GM04504 (cell line): ENCODE measurements at regions not wholly inside any gene's neighbourhood (a gene's known extent, or its start where the extent isn't known, plus 50 kb on each side); places are given as distances from the start of the nearest gene placed in this dataset.
"Not testable (repeated sequence)": the region's sequence is repeated elsewhere in the genome, so short reads cannot be mapped to it uniquely, and the experiment has no call there.

Experiments used
- DNase-seq: peaks from one replicate; pipeline ENCODE4 v3.0.0-alpha.2; 2012; ENCODE audit warnings: low read depth

DNA sequence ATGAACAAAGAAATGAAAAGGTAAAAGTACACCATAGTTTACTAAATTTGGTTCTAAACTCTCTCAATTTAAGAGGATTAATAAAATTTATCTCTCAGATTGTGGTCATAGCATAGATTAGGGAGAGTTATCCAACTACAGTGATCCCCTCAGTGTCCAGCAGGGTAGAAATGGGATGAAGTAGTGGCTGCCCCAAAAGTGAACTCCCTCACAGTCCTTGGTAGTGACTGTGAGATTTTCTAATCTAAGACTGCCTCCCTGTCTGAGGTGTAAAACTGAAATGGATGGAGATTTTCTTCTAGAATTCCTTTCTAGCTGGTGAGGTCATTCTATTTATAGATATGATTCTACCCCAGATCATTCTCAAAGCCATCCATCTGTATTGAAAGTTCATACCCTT, 455.5 kb downstream of the ACTL7B start:
- DNase-seq: no peak

DNA sequence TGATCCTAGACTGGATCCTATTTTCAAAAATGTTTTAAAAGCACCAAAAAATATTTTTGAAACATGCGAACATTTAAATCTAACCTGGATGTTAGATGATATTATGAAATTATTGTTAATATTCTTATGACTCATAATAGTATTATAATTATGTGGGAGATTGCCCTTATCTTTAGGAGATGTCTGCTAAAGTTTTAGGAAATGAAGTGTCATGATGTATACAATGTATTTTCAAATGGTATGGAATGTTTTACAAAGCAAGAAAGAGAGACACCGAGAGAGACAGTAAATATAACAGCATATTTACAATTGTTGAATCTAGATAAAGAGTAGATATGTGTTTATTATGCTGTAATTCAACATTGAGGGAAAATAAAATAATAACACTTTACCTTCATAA, 455.9 kb downstream of the ACTL7B start:
- no peak for DNase-seq

DNA sequence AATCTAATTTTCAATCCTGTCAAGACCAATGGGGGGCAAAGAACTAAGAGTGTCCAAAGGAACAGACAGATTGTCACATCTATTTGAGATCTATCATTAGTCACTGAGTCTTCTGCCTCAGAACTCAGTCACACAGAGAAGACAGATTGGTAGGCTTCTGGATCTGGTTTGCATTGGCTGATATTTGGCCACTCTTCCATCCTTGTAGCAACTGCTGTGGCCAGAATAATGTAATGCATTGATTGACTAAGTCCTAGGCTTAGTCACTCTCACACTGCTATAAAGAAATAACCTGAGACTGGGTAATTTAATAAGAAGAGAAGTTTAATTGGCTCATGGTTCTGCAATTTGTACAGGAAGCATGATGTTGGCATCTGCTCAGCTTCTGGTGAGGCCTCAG, 458.5 kb downstream of the ACTL7B start:
- DNase-seq: no peak

DNA sequence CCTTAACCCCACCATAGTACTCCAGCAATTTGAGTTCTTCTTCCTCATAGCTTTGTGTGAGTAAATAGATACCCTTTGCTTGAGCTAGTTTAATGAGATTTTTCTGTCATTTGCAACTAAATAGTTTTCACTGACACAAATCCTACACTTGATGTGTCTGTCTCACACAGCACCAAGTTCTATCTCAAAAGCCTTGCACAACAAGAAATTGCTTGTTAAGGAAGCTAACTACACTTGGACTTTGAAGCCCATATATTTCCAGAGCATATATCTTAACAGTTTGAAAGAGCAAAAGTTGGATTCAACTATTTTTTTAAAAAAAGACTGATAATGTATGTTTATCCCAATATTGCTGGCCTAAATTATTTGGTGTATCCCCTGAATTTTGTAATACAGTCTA, 459.2 kb downstream of the ACTL7B start:
- no peak for DNase-seq

DNA sequence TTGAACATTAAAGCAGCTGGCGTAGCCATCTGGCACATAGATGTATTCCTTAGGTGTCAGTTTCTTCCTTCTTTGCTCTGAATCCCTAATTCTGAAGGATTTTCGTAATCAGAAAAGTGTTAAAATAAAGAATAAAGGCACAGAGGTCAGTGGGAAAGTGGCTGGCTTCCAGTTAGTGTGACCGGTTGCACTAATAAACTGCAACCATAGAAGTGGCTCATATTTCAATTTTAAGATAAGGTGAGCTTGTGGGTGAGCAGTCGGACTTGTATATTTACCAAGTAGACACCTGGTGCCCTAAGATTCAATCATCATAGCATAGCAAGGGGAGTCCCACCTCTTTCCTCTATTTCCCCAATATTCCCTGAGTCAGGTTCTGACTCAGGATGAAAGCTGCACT, 459.6 kb downstream of the ACTL7B start:
- DNase-seq: no peak

DNA sequence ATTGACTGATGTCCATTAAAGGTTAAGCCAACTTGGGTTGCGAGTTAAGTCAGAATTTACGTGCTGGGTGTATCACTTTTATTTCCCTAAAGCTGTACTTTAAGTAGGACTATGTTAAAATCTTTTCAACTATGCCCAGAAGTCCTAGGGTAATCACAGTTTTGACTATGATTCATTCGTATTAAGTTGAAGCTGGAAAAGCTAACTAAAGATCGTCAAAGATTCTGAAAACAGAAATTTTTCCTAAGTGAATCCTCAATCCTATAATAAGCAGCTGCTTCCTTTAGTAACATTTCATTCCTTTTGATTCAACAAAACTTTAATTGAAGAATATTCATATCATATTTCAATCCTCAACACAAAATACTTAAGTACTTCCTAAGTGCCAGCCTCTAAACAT, 460.4 kb downstream of the ACTL7B start:
- no peak for DNase-seq

DNA sequence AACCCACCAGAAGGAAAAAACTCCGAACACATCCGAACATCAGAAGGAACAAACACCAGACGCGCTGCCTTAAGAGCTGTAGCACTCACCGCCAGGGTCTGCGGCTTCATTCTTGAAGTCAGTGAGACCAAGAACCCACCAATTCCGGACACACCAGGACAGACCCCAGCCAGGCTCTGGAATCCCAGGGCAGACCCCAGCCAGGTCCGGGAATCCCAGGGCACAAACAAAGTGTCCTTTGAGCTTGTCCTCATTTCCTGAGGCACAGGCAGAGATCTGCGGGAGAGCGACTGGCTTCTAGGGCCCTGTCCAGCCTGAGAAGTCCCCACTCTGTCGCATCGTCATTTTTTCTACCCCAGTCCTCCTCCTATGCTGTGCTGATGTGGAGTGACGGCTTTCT, 461.1 kb downstream of the ACTL7B start:
- no peak for DNase-seq

DNA sequence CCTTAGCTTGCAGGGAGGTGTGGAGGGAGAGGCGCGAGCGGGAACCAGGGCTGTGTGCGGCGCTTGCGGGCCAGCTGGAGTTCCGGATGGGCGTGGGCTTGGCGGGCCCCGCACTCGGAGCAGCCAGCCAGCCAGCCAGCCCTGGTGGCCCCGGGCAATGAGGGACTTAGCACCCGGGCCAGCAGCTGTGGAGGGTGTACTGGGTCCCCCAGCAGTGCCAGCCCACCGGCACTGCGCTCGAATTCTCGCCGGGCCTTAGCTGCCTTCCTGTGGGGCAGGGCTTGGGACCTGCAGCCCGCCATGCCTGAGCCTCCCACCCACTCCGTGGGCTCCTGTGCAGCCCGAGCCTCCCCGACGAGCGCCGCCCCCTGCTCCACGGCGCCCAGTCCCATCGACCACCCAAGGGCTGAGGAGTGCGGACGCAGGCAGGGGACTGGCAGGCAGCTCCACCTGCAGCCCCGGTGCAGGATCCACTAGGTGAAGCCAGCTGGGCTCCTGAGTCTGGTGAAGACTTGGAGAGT, 462.2 kb downstream of the ACTL7B start:
- DNase-seq: not testable (repeated sequence)

DNA sequence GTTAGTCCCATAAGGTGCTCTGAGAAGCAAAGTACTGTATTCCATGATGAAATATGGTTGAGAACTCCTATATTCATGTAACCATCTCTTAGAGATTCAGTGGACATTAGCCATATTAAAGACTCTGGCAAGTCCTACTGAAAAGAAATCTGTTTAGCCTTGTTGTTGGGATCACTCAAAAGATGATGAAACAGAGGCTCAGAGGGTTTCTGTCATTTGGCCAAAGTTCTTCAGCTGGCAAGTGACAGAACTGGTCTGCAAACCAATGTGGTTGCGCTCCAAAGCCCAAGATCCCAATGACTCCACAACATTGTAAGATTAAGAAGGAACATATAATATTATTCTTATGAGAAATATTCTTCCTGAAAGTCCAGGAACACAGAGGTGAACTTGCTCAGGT, 462.9 kb downstream of the ACTL7B start:
- DNase-seq: no peak

DNA sequence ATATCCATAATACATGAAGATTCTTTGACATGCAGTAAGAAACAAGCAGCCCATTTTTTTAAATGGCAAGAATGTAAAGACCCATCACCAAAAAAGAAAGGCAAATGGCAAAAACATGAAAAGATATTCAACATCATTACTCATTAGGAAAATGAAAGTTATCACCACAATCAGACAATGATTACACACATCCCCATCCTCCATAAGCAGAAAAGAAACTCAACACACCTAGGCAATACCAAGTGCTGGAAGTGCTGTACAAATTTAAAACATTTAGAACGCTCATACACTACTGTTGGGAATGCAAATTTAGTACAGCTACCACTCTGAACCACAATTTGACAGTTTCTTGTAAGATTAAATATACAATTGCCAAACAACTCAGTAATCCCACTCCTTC, 466.7 kb downstream of the ACTL7B start:
- no peak for DNase-seq

DNA sequence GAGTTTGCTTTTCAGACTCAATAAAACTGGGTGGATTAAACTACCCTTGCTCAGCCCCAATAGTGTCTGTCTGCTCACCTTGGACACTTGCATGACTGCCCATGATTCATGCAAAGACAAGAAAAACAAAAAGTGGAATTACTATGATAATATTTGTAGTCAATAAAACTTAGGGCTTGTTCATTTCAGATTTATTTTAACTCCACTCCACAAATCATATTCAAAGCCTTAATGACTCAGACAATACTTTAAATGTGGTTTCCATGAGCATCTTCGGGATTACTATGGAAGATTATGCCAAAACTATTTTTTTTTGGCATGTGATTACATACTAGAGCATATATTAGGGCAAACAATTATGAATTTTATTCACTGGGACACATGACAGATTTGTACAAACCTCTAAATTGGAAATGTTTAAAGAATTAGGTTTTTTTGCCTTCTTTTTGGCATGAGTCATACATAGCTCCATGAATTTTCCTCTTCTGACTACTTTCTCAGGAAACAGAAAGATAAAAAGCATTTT, 468.9 kb downstream of the ACTL7B start:
- peak; percentile 83 for DNase-seq

DNA sequence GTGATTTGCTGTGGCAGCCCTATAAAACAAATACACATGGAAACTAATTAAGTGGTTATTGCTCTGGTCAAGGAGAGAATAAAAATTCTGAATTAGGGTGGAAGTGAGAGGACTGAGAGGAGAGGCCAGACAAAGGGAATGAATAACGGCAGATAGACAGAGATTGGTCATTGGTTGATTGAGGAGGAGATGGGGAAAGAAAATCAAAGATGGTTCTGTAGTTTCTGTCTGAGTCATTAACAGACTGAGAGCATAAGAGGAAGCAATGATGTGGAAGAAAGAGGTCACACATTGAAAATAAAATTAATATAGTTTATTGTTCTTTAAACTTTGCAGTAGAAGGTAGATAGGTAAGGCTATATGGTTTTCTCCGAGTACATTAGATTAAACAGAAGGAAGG, 469.8 kb downstream of the ACTL7B start:
- DNase-seq: no peak

DNA sequence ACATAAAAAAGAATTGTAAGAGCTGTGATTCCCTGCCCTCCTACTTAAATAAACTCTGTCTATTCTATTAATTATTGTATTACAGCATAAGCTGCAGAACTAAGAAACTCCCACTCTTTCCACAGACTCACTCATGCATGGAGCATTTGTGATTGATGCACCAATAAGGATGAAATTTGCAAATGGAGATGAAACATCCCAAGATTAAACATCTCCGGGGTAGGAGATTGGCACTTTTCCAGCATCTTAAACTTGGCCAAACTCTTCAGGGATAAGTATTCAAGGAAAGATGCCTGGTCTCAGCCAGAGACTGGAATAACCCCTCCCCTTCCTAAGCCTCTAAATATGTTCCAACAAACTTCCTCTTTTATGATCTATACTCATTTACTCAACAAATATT, 472.0 kb downstream of the ACTL7B start:
- DNase-seq: no peak

DNA sequence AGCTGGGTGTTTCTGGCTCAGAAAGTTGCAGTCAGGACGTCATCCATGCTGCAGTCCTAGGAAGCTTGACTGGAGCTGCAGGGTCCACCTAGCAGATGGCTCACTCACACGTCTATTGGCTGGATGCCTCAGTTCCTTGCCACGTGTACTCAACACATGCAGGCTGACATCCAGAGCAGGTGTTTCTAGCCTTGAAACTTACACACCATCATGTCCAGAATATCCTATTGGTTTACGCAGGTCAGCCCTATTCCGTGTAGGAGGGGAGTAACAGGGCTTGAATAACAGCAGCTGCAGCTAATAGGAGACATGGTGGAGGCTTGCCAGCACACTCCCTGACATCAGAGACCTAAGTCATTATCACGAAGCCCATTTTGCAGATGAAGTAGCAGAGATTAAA, 473.5 kb downstream of the ACTL7B start:
- no peak for DNase-seq

DNA sequence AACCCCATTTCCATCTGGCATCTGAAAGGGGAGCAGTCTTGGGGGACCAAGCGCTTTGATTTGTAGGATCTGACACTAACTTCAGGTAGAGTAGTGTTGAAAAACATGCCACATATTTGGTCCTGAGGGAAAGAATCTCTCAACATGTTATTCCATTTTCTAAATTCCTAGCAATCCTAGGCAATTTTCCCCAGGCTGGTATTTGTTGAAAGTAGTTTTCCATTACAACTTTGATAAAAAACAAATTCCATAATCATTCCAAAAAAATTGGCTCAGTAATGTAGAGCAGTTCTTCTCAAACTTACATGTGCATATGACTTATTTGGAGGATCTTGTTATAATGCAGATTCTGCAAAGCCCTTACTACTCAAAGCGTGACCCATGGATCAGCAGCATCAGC, 477.9 kb downstream of the ACTL7B start:
- DNase-seq: no peak

DNA sequence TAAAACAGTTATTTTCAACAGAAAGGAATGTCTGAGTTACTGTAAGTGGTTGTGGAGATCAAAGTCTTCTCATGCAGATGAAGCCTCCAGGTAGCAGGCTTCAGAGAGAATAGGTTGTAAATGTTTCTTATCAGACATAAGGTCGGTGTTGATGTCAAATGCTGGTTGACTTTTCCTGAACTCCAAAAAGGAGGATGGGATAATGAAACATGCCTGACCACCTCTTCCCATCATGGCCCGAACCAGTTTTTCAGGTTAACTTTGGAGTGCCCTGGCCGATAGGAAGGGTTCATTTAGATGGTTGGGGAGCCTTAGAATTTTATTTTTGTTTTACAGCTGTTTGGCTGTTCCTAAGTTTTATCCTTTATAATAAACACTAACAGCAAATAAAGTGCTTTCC, 478.4 kb downstream of the ACTL7B start:
- no peak for DNase-seq

DNA sequence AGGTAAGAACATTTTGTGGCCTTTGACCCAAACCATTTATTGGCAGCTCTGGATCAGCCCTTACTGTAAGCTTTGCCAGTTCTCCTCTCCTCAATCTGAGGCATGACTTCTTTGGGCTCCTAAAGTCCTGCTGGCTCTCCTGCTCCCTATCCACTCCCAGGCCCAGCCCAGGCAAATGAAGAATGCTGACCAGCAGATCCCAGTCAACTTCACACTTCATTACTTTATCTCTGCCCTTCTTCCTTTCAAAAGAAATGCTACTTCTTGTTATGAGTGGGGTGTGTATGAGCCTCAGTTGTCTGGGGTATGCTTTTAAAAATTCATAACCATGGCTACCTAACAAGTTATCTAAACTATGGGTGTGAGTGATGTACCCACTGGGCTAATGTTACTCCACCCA, 479.6 kb downstream of the ACTL7B start:
- DNase-seq: no peak

DNA sequence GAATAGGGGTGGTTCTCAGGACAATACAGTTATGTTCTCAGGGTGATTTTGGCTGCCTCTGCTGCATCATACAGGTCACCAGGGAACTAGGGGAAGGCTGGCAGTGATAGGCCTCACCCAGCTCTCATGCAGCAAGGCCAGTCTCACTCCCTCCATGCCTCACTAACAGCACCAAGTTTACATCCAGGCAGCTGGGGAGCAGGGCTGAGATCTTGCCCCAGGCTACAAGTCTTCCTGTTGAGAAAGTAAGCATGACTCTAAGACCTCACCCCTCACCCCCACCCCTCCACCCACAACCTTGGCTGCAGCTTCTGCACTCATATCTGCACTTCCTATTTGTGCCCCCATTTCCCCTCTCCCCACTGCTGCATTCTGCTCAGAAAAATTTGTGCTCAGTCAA, 481.2 kb downstream of the ACTL7B start:
- no peak for DNase-seq

DNA sequence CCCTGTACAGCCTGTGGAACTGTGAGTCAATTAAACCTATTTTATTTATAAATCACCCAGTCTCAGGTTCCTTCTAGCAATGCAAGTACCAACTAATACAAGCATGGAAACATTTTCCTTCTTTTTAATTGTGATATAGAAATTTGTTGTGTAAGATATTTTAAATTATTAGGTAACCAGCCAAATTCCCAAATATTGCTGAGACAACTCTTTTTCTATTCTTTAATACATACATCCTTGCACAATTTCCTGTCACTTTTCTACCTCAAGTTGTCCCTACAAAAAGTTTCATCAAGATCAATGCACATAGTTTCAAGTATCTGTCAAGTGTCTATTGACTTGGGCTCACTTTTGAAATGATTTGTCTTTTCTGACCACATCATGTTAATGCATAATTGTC, 488.6 kb downstream of the ACTL7B start:
- no peak for DNase-seq

DNA sequence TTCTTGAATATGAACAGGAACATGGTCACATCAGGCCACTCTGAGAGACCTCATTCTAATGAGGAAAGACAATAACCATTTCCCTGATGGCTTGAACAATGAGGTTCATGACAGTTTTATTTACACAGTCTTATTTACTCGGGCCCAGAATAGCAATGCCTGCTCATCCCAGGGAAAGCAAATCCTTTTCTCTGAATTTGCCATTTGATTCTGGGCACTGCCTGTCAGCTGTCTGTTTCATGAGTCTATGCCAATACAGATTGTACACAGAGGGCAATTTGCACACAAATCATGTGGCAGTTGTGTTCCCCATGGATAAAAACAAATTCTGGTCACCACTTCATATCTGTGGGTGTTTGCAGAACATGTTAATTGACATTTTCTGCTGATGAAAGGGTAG, 492.5 kb downstream of the ACTL7B start:
- no peak for DNase-seq

DNA sequence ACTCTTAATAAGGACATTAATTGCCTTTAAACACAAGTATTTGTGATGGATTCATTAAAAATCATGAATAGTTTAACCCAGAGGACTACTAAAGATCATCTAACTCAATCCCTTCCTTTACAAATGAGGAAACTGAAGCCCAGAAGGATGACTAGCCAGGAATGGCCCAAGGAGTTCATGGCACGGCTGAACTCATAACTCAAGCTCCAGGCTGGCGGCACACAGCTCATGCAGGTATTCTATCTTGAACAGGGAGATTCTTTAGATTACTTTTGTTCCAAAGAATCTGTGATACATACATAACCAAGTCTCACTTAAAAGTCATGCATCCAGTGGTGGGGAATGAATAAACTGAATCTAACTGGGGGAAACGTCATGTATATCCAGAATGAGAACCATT, 495.5 kb downstream of the ACTL7B start:
- no peak for DNase-seq

DNA sequence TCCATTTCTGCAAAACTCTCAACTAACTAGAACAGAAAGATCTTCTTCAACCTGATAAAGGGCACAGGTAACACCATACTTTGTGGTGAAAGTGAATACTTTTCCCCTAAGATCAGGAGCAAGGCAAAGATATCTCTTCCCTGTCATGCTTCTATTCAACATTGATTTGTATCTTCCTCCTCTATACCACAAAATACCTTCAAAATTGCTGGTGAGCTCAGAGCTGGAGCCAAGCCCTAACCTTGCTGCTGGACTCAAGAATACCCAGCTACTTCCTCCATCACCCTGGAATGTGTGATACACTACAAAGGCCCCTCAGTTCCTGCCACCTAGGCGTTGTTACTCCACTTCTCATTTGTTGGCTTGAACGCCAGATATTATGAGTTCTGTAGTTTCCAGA, 499.0 kb downstream of the ACTL7B start:
- DNase-seq: no peak

DNA sequence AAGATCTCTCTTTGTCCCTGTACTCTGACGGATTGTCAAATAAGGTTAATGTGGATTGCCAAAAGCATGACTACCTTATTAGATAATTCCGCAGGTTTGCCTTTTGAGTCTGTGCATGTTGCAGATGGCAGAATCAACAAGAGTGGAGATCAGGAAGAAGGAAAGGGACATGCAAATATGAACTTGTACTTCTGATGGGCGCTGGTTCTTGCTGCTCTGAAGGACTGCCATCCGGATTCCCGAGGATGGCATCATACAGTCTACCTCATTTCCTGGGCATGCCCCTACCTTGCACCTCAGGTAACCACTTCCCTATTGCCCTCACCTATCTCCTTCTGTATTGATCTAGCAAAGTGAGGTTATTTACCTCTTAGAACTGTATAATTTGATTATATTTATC, 504.2 kb downstream of the ACTL7B start:
- no peak for DNase-seq

DNA sequence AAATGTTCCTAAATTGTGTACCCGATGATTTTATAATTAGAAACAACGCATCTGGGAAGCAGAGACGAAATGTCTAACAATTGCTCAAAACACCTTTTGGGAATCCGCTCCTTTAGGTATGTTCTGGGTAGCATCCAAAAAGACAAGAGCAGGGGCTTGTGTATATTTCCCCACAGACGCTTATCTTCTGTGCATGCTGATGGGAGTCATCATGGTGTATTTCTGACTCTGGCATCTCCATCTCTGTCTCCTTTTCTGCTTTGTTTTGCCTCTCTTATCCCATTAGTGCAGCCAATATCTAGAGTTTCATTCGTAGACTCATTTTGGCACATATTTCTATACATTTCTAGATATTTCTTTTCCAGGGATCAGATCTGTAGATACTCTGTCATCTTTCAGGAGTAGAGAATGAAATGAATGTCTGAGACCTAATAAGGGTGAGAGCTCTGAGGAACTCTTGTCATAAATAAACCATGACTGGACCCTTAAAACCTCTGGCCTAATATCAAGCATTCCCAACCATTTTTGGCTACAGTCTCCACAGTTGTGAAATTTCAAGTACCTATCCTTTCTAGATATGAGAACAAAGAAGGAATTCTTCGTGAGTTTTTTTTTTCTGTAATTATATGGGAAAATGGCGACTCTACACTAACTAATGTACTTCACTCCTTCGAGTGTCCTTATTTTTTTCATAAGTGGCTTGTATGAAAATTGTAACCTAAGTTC, 508.2 kb downstream of the ACTL7B start:
- no peak for DNase-seq
